Endothelial cell of umbilical vein (primary cell): ENCODE measurements at regions not wholly inside any gene's neighbourhood (a gene's known extent, or its start where the extent isn't known, plus 50 kb on each side); places are given as distances from the start of the nearest gene placed in this dataset.

Source experiments
- BruUV-seq: library from RNA; stranded (reverse); fragments of 400-500 nt; replicated peaks from 2 replicates; lab custom pipeline; 2021; lab: Mats Ljungman, UMichigan
- CTCF ChIA-PET: fragments of 300-600, 350-600 bp; sonication (Branson Sonifier 250); formaldehyde crosslinking; loops from one replicate; lab custom pipeline; 2021; ENCODE audit warnings: antibody characterized with exemption, inconsistent platforms; lab: Charles Lee
- POLR2A ChIA-PET: fragments of 300-600, 350-600 bp; sonication (Branson Sonifier 250); formaldehyde crosslinking; loops from one replicate; lab custom pipeline; 2021; ENCODE audit warnings: antibody characterized with exemption, inconsistent platforms; lab: Charles Lee
- DNase-seq: peaks from one replicate; pipeline ENCODE4 v3.0.0-alpha.2; 2011; ENCODE audit warnings: low read depth, low spot score
- FAIRE-seq: peaks from 2 replicates; lab custom pipeline; 2011; peaks lifted over from hg19 to GRCh38; lab: Jason Lieb, UNC
- H2AFZ ChIP-seq: 2 replicates; pipeline ENCODE4 v1.6.0; 2012; ENCODE audit warnings: low read depth, low read length, control low read depth, inconsistent platforms
- H3K27ac ChIP-seq: 2 replicates; pipeline ENCODE4 v1.5.1; 2011; ENCODE audit warnings: low read depth, mild to moderate bottlenecking, control low read depth, low read length, moderate library complexity; ENCODE audit not compliant: insufficient read depth
- H3K27me3 ChIP-seq, 2 experiments: 2 replicates each; pipeline versions ENCODE4 v1.6.0 to v1.6.1; 2011; ENCODE audit warnings: low read length in 2 of 2, mixed read lengths in 1 of 2; ENCODE audit not compliant: control insufficient read depth in 2 of 2, insufficient read depth in 2 of 2
- H3K36me3 ChIP-seq, 2 experiments: 2 replicates in 1 of 2; 3 replicates in 1 of 2; pipeline ENCODE4 v1.5.1; 2011; ENCODE audit warnings: low read length in 2 of 2, mild to moderate bottlenecking in 1 of 2, moderate library complexity in 1 of 2; ENCODE audit not compliant: control insufficient read depth in 2 of 2, insufficient read depth in 2 of 2; ENCODE audit errors: extremely low read depth in 1 of 2
- H3K4me1 ChIP-seq: 3 replicates; pipeline ENCODE4 v1.5.1; 2011; ENCODE audit warnings: mild to moderate bottlenecking, low read length; ENCODE audit not compliant: control insufficient read depth, insufficient read depth; ENCODE audit errors: extremely low read depth
- H3K4me2 ChIP-seq: 2 replicates; pipeline ENCODE4 v1.6.1; 2011; ENCODE audit warnings: low read length, control low read depth, mixed read lengths; ENCODE audit not compliant: insufficient read depth
- H3K4me3 ChIP-seq, 3 experiments: fragments of 200-600 bp in 1 of 3; sonication (generic), shearing (Covaris generic) in 1 of 3; replicated peaks in 1 of 3; 2 replicates each; pipeline ENCODE4 v1.5.1; 2011 to 2016; ENCODE audit warnings: control low read depth in 3 of 3, low read length in 3 of 3, mild to moderate bottlenecking in 2 of 3, inconsistent platforms in 1 of 3, low read depth in 1 of 3, moderate library complexity in 1 of 3; ENCODE audit not compliant: insufficient read depth in 1 of 3
- H3K79me2 ChIP-seq: 2 replicates; pipeline ENCODE4 v1.6.0; 2012; ENCODE audit warnings: low read length, inconsistent platforms; ENCODE audit not compliant: control insufficient read depth, insufficient read depth
- H3K9ac ChIP-seq: replicated peaks from 2 replicates; pipeline ENCODE3; 2011; ENCODE audit warnings: low read length, control low read depth; ENCODE audit not compliant: insufficient read depth; ENCODE audit errors: extremely low read depth
- H3K9me1 ChIP-seq: replicated peaks from 3 replicates; pipeline ENCODE4 v1.6.0; 2011; ENCODE audit warnings: mild to moderate bottlenecking, low read length; ENCODE audit not compliant: control insufficient read depth, insufficient read depth; ENCODE audit errors: extremely low read depth
- H3K9me3 ChIP-seq: replicated peaks from 2 replicates; pipeline ENCODE4 v1.5.1; 2012; ENCODE audit warnings: low read length, inconsistent platforms; ENCODE audit not compliant: control insufficient read depth, insufficient read depth
- H4K20me1 ChIP-seq: replicated peaks from 2 replicates; pipeline ENCODE3; 2011; ENCODE audit warnings: mild to moderate bottlenecking, low read length; ENCODE audit not compliant: control insufficient read depth, insufficient read depth; ENCODE audit errors: extremely low read depth
- EZH2 ChIP-seq: IDR thresholded peaks from 2 replicates; pipeline ENCODE4 v1.6.1; 2012; ENCODE audit warnings: borderline replicate concordance, low read depth, mild to moderate bottlenecking, moderate library complexity, low read length, inconsistent platforms; ENCODE audit not compliant: severe bottlenecking
- FOS ChIP-seq: IDR thresholded peaks from 2 replicates; pipeline ENCODE4 v1.6.1; 2011; ENCODE audit warnings: mild to moderate bottlenecking, low read length, moderate library complexity, borderline replicate concordance; ENCODE audit not compliant: insufficient read depth
- GATA2 ChIP-seq: IDR thresholded peaks from 2 replicates; pipeline ENCODE4 v1.7.0; 2011; ENCODE audit warnings: low read depth, mild to moderate bottlenecking, moderate library complexity, mixed read lengths, low read length; ENCODE audit not compliant: insufficient read length, insufficient read depth
- JUN ChIP-seq: IDR thresholded peaks from 2 replicates; pipeline ENCODE4 v1.6.1; 2011; ENCODE audit warnings: borderline replicate concordance, low read depth; ENCODE audit not compliant: insufficient read length, insufficient read depth
- MYC ChIP-seq: IDR thresholded peaks from one replicate; pipeline ENCODE4 v1.6.1; 2011; ENCODE audit warnings: mild to moderate bottlenecking, low read depth, low read length
- POLR2A ChIP-seq: IDR thresholded peaks from 2 replicates; pipeline ENCODE4 v1.6.1; 2012; ENCODE audit warnings: low read depth, mild to moderate bottlenecking, control low read depth, low read length
- POLR2AphosphoS5 ChIP-seq: IDR thresholded peaks from 2 replicates; pipeline ENCODE4 v1.6.1; 2012; ENCODE audit warnings: low read depth, mild to moderate bottlenecking, control low read depth, low read length, moderate library complexity; ENCODE audit not compliant: insufficient read depth
- dilution Hi-C: fragments of 300-500 bp; cut with MboI; formaldehyde crosslinking; loops from one replicate; pipeline ENCODE4 v1.15.0; 2019; ENCODE audit warnings: low sequenced_read_pairs; ENCODE audit not compliant: extremely low pct_ligation_motif_present
- intact Hi-C: fragments of 100-400 bp; cut with micrococcal nuclease; formaldehyde crosslinking; loops from one replicate; pipeline ENCODE4 v1.10.0; 2022
- TF ChIP-seq, protein P1 (sequence below): IDR thresholded peaks from 2 replicates; pipeline ENCODE4 v1.6.1; 2011; ENCODE audit not compliant: insufficient read depth, insufficient read length
- TF ChIP-seq, protein P2 (sequence below), 2 donors: IDR thresholded peaks; 1 replicate in 1 of 2; 2 replicates in 1 of 2; pipeline ENCODE4 v1.5.1; 2011; ENCODE audit warnings: low read length in 2 of 2, mild to moderate bottlenecking in 2 of 2, moderate library complexity in 2 of 2, control low read depth in 1 of 2, inconsistent platforms in 1 of 2, low read depth in 1 of 2; ENCODE audit not compliant: insufficient read depth in 1 of 2; ENCODE audit errors: extremely low read depth in 1 of 2

DNA sequence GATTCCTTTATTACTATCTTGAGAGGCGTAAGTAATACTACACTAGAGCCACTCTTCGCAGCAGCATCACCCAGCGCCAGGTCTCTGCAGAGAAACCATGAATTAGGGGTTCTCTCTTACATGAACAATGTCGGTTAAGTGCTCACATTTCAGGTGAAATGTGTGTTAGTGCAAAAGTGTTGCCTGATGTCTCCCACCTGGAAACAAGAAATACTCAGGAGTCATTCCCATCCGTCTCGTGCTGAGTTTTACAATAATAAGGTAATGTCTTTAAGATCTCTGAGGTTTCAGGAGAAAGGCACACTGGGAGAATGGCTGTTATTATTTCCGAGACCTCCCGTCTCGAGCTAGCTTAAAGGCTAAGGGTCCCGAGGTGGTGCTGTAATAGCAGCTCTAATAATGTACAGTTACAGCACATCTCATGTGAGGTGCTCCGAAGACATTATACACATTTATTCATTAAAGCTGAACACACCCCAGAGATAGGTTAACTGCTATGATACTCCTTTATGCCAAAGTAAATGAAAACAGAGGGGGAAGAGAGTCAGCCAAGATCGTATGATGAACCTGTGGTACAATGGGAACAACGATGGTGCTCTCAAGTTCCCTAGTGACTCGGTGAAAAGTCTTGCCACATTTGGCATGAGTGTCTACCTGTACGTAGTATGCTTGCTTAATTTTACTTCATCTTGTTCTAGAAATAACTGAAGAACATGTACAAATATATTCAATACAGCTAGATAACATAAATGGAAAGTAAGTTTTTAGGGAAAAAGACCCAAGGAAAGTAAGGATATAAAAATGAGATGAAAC lies 458.3 kb upstream of the CITED2 start:
- Histone ChIP-seq H4K20me1 (no peaks in the 10 kb centered on the region), H2AFZ (no peak overlapping the region), H3K9ac (no peak overlapping the region), H3K9me1 (no peaks in the 10 kb centered on the region), H3K27ac (no peak overlapping the region), H3K27me3 (no peaks in the 10 kb centered on the region), H3K4me1 (no peaks in the 10 kb centered on the region), H3K4me2 (no peak overlapping the region), H3K36me3 (no peaks in the 10 kb centered on the region), H3K79me2 (no peaks in the 10 kb centered on the region), H3K4me3 (no peak overlapping the region), H3K9me3 (no peaks in the 10 kb centered on the region)
- intact Hi-C loops (no loop called here), dilution Hi-C loops (no loop called here)
- FAIRE-seq (no peak), DNase-seq (no peak)
- ChIA-PET POLR2A (no interaction called here), CTCF (no interaction called here)
- no TSS peak for BruUV-seq
- TF ChIP-seq, protein P1, sequence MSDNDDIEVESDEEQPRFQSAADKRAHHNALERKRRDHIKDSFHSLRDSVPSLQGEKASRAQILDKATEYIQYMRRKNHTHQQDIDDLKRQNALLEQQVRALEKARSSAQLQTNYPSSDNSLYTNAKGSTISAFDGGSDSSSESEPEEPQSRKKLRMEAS: no peak
- TF ChIP-seq JUN: no peak
- no peak for TF ChIP-seq POLR2A
- TF ChIP-seq, protein P2, sequence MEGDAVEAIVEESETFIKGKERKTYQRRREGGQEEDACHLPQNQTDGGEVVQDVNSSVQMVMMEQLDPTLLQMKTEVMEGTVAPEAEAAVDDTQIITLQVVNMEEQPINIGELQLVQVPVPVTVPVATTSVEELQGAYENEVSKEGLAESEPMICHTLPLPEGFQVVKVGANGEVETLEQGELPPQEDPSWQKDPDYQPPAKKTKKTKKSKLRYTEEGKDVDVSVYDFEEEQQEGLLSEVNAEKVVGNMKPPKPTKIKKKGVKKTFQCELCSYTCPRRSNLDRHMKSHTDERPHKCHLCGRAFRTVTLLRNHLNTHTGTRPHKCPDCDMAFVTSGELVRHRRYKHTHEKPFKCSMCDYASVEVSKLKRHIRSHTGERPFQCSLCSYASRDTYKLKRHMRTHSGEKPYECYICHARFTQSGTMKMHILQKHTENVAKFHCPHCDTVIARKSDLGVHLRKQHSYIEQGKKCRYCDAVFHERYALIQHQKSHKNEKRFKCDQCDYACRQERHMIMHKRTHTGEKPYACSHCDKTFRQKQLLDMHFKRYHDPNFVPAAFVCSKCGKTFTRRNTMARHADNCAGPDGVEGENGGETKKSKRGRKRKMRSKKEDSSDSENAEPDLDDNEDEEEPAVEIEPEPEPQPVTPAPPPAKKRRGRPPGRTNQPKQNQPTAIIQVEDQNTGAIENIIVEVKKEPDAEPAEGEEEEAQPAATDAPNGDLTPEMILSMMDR (IDR thresholded peaks at IDR 0.05; ENCODE audit: extremely low read depth in 1 of 2, insufficient read depth in 1 of 2, low read depth in 1 of 2, low read length in 2 of 2): no peak

GRCh38 chr6:139829576-139829975 lies 455.1 kb upstream of the CITED2 start:
- TF ChIP-seq EZH2 (no peak), FOS (no peak), JUN (no peak), POLR2A (no peak), GATA2 (no peak), POLR2AphosphoS5 (no peak), MYC (no peak)
- TF ChIP-seq, protein P2 (IDR thresholded peaks at IDR 0.05; ENCODE audit: extremely low read depth in 1 of 2, insufficient read depth in 1 of 2, low read depth in 1 of 2, low read length in 2 of 2): no peak
- TF ChIP-seq, protein P1: no peak
- CTCF ChIA-PET: no interaction called here
- Histone ChIP-seq H3K79me2 (no peaks in the 10 kb centered on the region), H3K9ac (no peak overlapping the region), H3K4me2 (no peak overlapping the region), H3K4me3 (no peak overlapping the region), H4K20me1 (no peaks in the 10 kb centered on the region), H2AFZ (no peak overlapping the region), H3K9me1 (no peaks in the 10 kb centered on the region), H3K36me3 (no peaks in the 10 kb centered on the region), H3K4me1 (no peaks in the 10 kb centered on the region), H3K9me3 (no peaks in the 10 kb centered on the region), H3K27ac (no peak overlapping the region), H3K27me3 (no peaks in the 10 kb centered on the region)
- intact Hi-C loops: no loop called here
- dilution Hi-C loops: no loop called here
- no TSS peak for BruUV-seq
- DNase-seq (no peak), FAIRE-seq (no peak)
- POLR2A ChIA-PET: no interaction called here
